ENCODE measurements at regions not wholly inside any gene's neighbourhood (a gene's known extent, or its start where the extent isn't known, plus 50 kb on each side); places are given as distances from the start of the nearest gene placed in this dataset.

- no peak overlapping the region for H3K27ac ChIP-seq (ENCODE audit: low read depth, low read length)
- no peaks in the 10 kb centered on the region for H3K9me2 ChIP-seq (replicated peaks; ENCODE audit: insufficient read depth, low read length)
- no peak overlapping the region for H2AFZ ChIP-seq (ENCODE audit: low read depth, low read length, severe bottlenecking)
- H3K9ac ChIP-seq (ENCODE audit: low read length): no peak overlapping the region
- no peaks in the 10 kb centered on the region for H3K79me2 ChIP-seq (ENCODE audit: insufficient read depth, low read length)
- no peak overlapping the region for H3K4me2 ChIP-seq (ENCODE audit: low read depth, low read length, poor library complexity, severe bottlenecking)
- no peaks in the 10 kb centered on the region for H3K27me3 ChIP-seq (ENCODE audit: low read length)
- no peak for TF ChIP-seq CTCF (IDR thresholded peaks at IDR 0.05; ENCODE audit: insufficient read depth, low read length, poor library complexity, severe bottlenecking)
- TF ChIP-seq EZH2phosphoT487 (conservative IDR thresholded peaks at IDR 0.05; ENCODE audit: low read length): no peak
- H3K9me3 ChIP-seq (ENCODE audit: insufficient read depth, low read length): no peaks in the 10 kb centered on the region
- H3F3A ChIP-seq (ENCODE audit: insufficient read depth): no peaks in the 10 kb centered on the region
- H3K4me3 ChIP-seq (ENCODE audit: insufficient read depth, low read length, poor library complexity, severe bottlenecking): no peak overlapping the region
- H4K20me1 ChIP-seq (ENCODE audit: low read depth, low read length): no peaks in the 10 kb centered on the region
- no peaks in the 10 kb centered on the region for H3K36me3 ChIP-seq (ENCODE audit: low read length)
These were observed 569.9 kb upstream of the LINC00305 start for GRCh38 chr18:64718808-64719207.

- Histone ChIP-seq H3K9me3 (ENCODE audit: insufficient read depth, low read length) (no peaks in the 10 kb centered on the region), H4K20me1 (ENCODE audit: low read depth, low read length) (no peaks in the 10 kb centered on the region), H3K4me3 (ENCODE audit: insufficient read depth, low read length, poor library complexity, severe bottlenecking) (no peak overlapping the region), H3K4me2 (ENCODE audit: low read depth, low read length, poor library complexity, severe bottlenecking) (no peak overlapping the region), H3K9ac (ENCODE audit: low read length) (no peak overlapping the region), H3K9me2 (replicated peaks; ENCODE audit: insufficient read depth, low read length) (no peaks in the 10 kb centered on the region), H3K79me2 (ENCODE audit: insufficient read depth, low read length) (no peaks in the 10 kb centered on the region), H3F3A (ENCODE audit: insufficient read depth) (no peaks in the 10 kb centered on the region), H2AFZ (ENCODE audit: low read depth, low read length, severe bottlenecking) (no peak overlapping the region), H3K27ac (ENCODE audit: low read depth, low read length) (no peak overlapping the region), H3K36me3 (ENCODE audit: low read length) (no peaks in the 10 kb centered on the region), H3K27me3 (ENCODE audit: low read length) (no peaks in the 10 kb centered on the region)
- TF ChIP-seq EZH2phosphoT487 (conservative IDR thresholded peaks at IDR 0.05; ENCODE audit: low read length) (no peak), CTCF (IDR thresholded peaks at IDR 0.05; ENCODE audit: insufficient read depth, low read length, poor library complexity, severe bottlenecking) (no peak)
These were observed 568.1 kb upstream of the LINC00305 start for GRCh38 chr18:64717026-64717425.

GRCh38 chr18:64714086-64714485, 565.2 kb upstream of the LINC00305 start:
- H3K27me3 ChIP-seq (ENCODE audit: low read length): no peaks in the 10 kb centered on the region
- H3K9me3 ChIP-seq (ENCODE audit: insufficient read depth, low read length): no peaks in the 10 kb centered on the region
- H3K79me2 ChIP-seq (ENCODE audit: insufficient read depth, low read length): no peaks in the 10 kb centered on the region
- no peak overlapping the region for H3K27ac ChIP-seq (ENCODE audit: low read depth, low read length)
- H4K20me1 ChIP-seq (ENCODE audit: low read depth, low read length): no peaks in the 10 kb centered on the region
- no peaks in the 10 kb centered on the region for H3K9me2 ChIP-seq (replicated peaks; ENCODE audit: insufficient read depth, low read length)
- no peaks in the 10 kb centered on the region for H3F3A ChIP-seq (ENCODE audit: insufficient read depth)
- H3K4me3 ChIP-seq (ENCODE audit: insufficient read depth, low read length, poor library complexity, severe bottlenecking): no peak overlapping the region
- H3K9ac ChIP-seq (ENCODE audit: low read length): no peak overlapping the region
- no peak overlapping the region for H2AFZ ChIP-seq (ENCODE audit: low read depth, low read length, severe bottlenecking)
- H3K4me2 ChIP-seq (ENCODE audit: low read depth, low read length, poor library complexity, severe bottlenecking): no peak overlapping the region
- H3K36me3 ChIP-seq (ENCODE audit: low read length): no peaks in the 10 kb centered on the region
- TF ChIP-seq EZH2phosphoT487 (conservative IDR thresholded peaks at IDR 0.05; ENCODE audit: low read length): no peak
- no peak for TF ChIP-seq CTCF (IDR thresholded peaks at IDR 0.05; ENCODE audit: insufficient read depth, low read length, poor library complexity, severe bottlenecking)

Measured in SU-DHL-6 (cell line).